GM23338 (cell line): ENCODE measurements at regions not wholly inside any gene's neighbourhood (a gene's known extent, or its start where the extent isn't known, plus 50 kb on each side); places are given as distances from the start of the nearest gene placed in this dataset.

ENCODE experiments used
- ATAC-seq: fragments of 200-7000 bp; cut with Tn5 transposase; 3 replicates; pipeline ENCODE4 v1.9.1; 2020
- DNase-seq: peaks from one replicate; pipeline ENCODE4 v3.0.0-alpha.2; 2015; ENCODE audit warnings: low spot score
- H2AFZ ChIP-seq: fragments of 200-600 bp; sonication (generic); 2 replicates; pipeline ENCODE4 v1.8.0; 2016; ENCODE audit warnings: antibody characterized with exemption, mild to moderate bottlenecking, moderate library complexity
- H3F3A ChIP-seq: fragments of 200-600 bp; sonication (generic); replicated peaks from 2 replicates; pipeline ENCODE4 v1.8.0; 2017; ENCODE audit warnings: antibody characterized with exemption, mixed run types, low read depth
- H3K27ac ChIP-seq: fragments of 200-600 bp; sonication (generic); 2 replicates; pipeline ENCODE4 v1.6.1; 2016; ENCODE audit warnings: low read depth
- H3K27me3 ChIP-seq: fragments of 200-600 bp; sonication (generic); 2 replicates; pipeline ENCODE4 v1.8.0; 2016; ENCODE audit warnings: mild to moderate bottlenecking, mixed run types, moderate library complexity; ENCODE audit not compliant: insufficient read depth
- H3K36me3 ChIP-seq: fragments of 200-600 bp; sonication (generic); 2 replicates; pipeline ENCODE4 v1.8.0; 2016; ENCODE audit warnings: mild to moderate bottlenecking; ENCODE audit not compliant: insufficient read depth
- H3K4me1 ChIP-seq: fragments of 200-600 bp; sonication (generic); 2 replicates; pipeline ENCODE4 v1.8.0; 2016; ENCODE audit warnings: mild to moderate bottlenecking, moderate library complexity; ENCODE audit not compliant: insufficient read depth
- H3K4me2 ChIP-seq: fragments of 200-600 bp; sonication (generic); 2 replicates; pipeline ENCODE4 v1.7.1; 2017; ENCODE audit warnings: mixed run types
- H3K4me3 ChIP-seq: fragments of 200-600 bp; sonication (generic); 2 replicates; pipeline ENCODE4 v1.6.1; 2016; ENCODE audit warnings: mixed run types
- H3K79me2 ChIP-seq: fragments of 200-600 bp; sonication (generic); replicated peaks from 2 replicates; pipeline ENCODE4 v1.8.0; 2017; ENCODE audit warnings: mild to moderate bottlenecking; ENCODE audit not compliant: insufficient read depth
- H3K9me2 ChIP-seq: fragments of 200-600 bp; sonication (generic); 2 replicates; pipeline ENCODE4 v1.8.0; 2017; ENCODE audit not compliant: insufficient read depth
- H4K20me1 ChIP-seq: fragments of 200-600 bp; sonication (generic); replicated peaks from 2 replicates; pipeline ENCODE4 v1.8.0; 2017; ENCODE audit warnings: mild to moderate bottlenecking; ENCODE audit not compliant: insufficient read depth
- H3K27ac Mint-ChIP-seq: 2 replicates; pipeline ENCODE4 v1.8.0; 2020; ENCODE audit warnings: inconsistent platforms, mild to moderate bottlenecking, moderate library complexity, mixed read lengths
- H3K27me3 Mint-ChIP-seq: 3 replicates; pipeline ENCODE4 v1.8.0; 2022; ENCODE audit warnings: low read depth, mild to moderate bottlenecking, moderate library complexity, mixed read lengths, inconsistent platforms; ENCODE audit not compliant: insufficient read depth, poor library complexity
- H3K36me3 Mint-ChIP-seq: 3 replicates; pipeline ENCODE4 v1.8.0; 2021; ENCODE audit warnings: low read depth, mild to moderate bottlenecking, inconsistent platforms, moderate library complexity, mixed read lengths
- H3K4me1 Mint-ChIP-seq: 3 replicates; pipeline ENCODE4 v1.8.0; 2020; ENCODE audit warnings: mild to moderate bottlenecking, inconsistent platforms, mixed read lengths
- H3K4me3 Mint-ChIP-seq: 3 replicates; pipeline ENCODE4 v1.8.0; 2021; ENCODE audit warnings: moderate library complexity, mild to moderate bottlenecking, inconsistent platforms, mixed read lengths
- H3K9me3 Mint-ChIP-seq: 3 replicates; pipeline ENCODE4 v1.8.0; 2020; ENCODE audit warnings: moderate library complexity, mild to moderate bottlenecking, inconsistent platforms, mixed read lengths
- CTCF ChIP-seq, 2 experiments: fragments of 200-600 bp in 1 of 2; sonication (generic) in 1 of 2; conservative IDR thresholded peaks; 2 replicates each; pipeline versions ENCODE4 v1.5.1 to v1.6.1; 2016 to 2017; ENCODE audit warnings: antibody characterized with exemption in 2 of 2, low read depth in 2 of 2, mild to moderate bottlenecking in 2 of 2, moderate library complexity in 1 of 2
- EZH2 ChIP-seq: fragments of 200-600 bp; sonication (generic); IDR thresholded peaks from one replicate; pipeline ENCODE4 v1.8.0; 2017; ENCODE audit warnings: antibody characterized with exemption, mild to moderate bottlenecking, low read depth; ENCODE audit not compliant: unreplicated experiment
- EZH2phosphoT487 ChIP-seq: fragments of 200-600 bp; sonication (generic); IDR thresholded peaks from one replicate; pipeline ENCODE4 v1.8.1; 2018; ENCODE audit warnings: antibody characterized with exemption; ENCODE audit not compliant: unreplicated experiment
- JUNB ChIP-seq: IDR thresholded peaks from one replicate; pipeline ENCODE4 v1.6.1; 2016; ENCODE audit warnings: antibody characterized with exemption; ENCODE audit not compliant: unreplicated experiment
- NANOG ChIP-seq: IDR thresholded peaks from 2 replicates; pipeline ENCODE4 v1.6.1; 2016; ENCODE audit warnings: antibody characterized with exemption, borderline replicate concordance
- POLR2AphosphoS5 ChIP-seq: IDR thresholded peaks from 2 replicates; pipeline ENCODE4 v1.6.1; 2016; ENCODE audit warnings: antibody characterized with exemption, low read depth
- STAT1 ChIP-seq: IDR thresholded peaks from one replicate; pipeline ENCODE4 v1.6.1; 2016; ENCODE audit warnings: antibody characterized with exemption; ENCODE audit not compliant: unreplicated experiment
- ZNF114 ChIP-seq: fragments of 250-450 bp; sonication (Bioruptor Pico); IDR thresholded peaks from 2 replicates; pipeline ENCODE4 v1.5.0; 2020; ENCODE audit warnings: mild to moderate bottlenecking, moderate library complexity
- ZNF331 ChIP-seq: fragments of 250-450 bp; sonication (Bioruptor Pico); IDR thresholded peaks from 2 replicates; pipeline ENCODE4 v1.5.0; 2020; ENCODE audit warnings: low read depth, mild to moderate bottlenecking, moderate library complexity
- TF ChIP-seq, protein P1 (sequence below): IDR thresholded peaks from 2 replicates; pipeline ENCODE4 v1.6.1; 2016; ENCODE audit warnings: antibody characterized with exemption
- TF ChIP-seq, protein P2 (sequence below): fragments of 250-450 bp; sonication (Bioruptor Pico); IDR thresholded peaks from 2 replicates; pipeline ENCODE4 v1.5.0; 2020; ENCODE audit warnings: mild to moderate bottlenecking, moderate library complexity

GRCh38 chr10:78535716-78536218 is 502.1 kb downstream of the RPS24 start:
- Histone ChIP-seq H3K4me3 (no peak overlapping the region), H3K79me2 (no peaks in the 10 kb centered on the region), H3K36me3 (no peaks in the 10 kb centered on the region), H3K4me1 (no peaks in the 10 kb centered on the region), H3K9me2 (peaks cover 4% of the 10 kb centered on the region; the same call in 1 of the 2 replicates), H3F3A (no peaks in the 10 kb centered on the region), H3K27me3 (no peaks in the 10 kb centered on the region), H2AFZ (no peak overlapping the region), H4K20me1 (no peaks in the 10 kb centered on the region), H3K4me2 (no peak overlapping the region), H3K27ac (no peak overlapping the region)
- Mint-ChIP-seq H3K9me3 (peaks cover 9% of the 10 kb centered on the region), H3K4me1 (0 out of 3 replicates have a peak, but pooled peaks cover 2% of the 10 kb centered on the region), H3K27me3 (peaks cover under 1% of the 10 kb centered on the region), H3K36me3 (peaks cover 8% of the 10 kb centered on the region; the same call in 1 of the 3 replicates), H3K27ac (no peak overlapping the region), H3K4me3 (no peak overlapping the region)
- TF ChIP-seq, protein P1, sequence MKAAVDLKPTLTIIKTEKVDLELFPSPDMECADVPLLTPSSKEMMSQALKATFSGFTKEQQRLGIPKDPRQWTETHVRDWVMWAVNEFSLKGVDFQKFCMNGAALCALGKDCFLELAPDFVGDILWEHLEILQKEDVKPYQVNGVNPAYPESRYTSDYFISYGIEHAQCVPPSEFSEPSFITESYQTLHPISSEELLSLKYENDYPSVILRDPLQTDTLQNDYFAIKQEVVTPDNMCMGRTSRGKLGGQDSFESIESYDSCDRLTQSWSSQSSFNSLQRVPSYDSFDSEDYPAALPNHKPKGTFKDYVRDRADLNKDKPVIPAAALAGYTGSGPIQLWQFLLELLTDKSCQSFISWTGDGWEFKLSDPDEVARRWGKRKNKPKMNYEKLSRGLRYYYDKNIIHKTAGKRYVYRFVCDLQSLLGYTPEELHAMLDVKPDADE, result no peak
- no peak for TF ChIP-seq NANOG
- no peak for TF ChIP-seq POLR2AphosphoS5
- no peak for TF ChIP-seq EZH2phosphoT487
- no peak for TF ChIP-seq CTCF (conservative IDR thresholded peaks at IDR 0.05; ENCODE audit: low read depth in 2 of 2)
- no peak for TF ChIP-seq ZNF114 (CRISPR knock-in tag)
- TF ChIP-seq, protein P2, sequence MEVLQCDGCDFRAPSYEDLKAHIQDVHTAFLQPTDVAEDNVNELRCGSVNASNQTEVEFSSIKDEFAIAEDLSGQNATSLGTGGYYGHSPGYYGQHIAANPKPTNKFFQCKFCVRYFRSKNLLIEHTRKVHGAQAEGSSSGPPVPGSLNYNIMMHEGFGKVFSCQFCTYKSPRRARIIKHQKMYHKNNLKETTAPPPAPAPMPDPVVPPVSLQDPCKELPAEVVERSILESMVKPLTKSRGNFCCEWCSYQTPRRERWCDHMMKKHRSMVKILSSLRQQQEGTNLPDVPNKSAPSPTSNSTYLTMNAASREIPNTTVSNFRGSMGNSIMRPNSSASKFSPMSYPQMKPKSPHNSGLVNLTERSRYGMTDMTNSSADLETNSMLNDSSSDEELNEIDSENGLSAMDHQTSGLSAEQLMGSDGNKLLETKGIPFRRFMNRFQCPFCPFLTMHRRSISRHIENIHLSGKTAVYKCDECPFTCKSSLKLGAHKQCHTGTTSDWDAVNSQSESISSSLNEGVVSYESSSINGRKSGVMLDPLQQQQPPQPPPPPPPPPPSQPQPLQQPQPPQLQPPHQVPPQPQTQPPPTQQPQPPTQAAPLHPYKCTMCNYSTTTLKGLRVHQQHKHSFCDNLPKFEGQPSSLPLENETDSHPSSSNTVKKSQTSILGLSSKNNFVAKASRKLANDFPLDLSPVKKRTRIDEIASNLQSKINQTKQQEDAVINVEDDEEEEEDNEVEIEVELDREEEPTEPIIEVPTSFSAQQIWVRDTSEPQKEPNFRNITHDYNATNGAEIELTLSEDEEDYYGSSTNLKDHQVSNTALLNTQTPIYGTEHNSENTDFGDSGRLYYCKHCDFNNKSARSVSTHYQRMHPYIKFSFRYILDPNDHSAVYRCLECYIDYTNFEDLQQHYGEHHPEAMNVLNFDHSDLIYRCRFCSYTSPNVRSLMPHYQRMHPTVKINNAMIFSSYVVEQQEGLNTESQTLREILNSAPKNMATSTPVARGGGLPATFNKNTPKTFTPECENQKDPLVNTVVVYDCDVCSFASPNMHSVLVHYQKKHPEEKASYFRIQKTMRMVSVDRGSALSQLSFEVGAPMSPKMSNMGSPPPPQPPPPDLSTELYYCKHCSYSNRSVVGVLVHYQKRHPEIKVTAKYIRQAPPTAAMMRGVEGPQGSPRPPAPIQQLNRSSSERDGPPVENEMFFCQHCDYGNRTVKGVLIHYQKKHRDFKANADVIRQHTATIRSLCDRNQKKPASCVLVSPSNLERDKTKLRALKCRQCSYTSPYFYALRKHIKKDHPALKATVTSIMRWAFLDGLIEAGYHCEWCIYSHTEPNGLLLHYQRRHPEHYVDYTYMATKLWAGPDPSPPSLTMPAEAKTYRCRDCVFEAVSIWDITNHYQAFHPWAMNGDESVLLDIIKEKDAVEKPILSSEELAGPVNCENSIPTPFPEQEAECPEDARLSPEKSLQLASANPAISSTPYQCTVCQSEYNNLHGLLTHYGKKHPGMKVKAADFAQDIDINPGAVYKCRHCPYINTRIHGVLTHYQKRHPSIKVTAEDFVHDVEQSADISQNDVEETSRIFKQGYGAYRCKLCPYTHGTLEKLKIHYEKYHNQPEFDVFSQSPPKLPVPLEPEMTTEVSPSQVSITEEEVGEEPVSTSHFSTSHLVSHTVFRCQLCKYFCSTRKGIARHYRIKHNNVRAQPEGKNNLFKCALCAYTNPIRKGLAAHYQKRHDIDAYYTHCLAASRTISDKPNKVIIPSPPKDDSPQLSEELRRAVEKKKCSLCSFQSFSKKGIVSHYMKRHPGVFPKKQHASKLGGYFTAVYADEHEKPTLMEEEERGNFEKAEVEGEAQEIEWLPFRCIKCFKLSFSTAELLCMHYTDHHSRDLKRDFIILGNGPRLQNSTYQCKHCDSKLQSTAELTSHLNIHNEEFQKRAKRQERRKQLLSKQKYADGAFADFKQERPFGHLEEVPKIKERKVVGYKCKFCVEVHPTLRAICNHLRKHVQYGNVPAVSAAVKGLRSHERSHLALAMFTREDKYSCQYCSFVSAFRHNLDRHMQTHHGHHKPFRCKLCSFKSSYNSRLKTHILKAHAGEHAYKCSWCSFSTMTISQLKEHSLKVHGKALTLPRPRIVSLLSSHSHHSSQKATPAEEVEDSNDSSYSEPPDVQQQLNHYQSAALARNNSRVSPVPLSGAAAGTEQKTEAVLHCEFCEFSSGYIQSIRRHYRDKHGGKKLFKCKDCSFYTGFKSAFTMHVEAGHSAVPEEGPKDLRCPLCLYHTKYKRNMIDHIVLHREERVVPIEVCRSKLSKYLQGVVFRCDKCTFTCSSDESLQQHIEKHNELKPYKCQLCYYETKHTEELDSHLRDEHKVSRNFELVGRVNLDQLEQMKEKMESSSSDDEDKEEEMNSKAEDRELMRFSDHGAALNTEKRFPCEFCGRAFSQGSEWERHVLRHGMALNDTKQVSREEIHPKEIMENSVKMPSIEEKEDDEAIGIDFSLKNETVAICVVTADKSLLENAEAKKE, result no peak
- TF ChIP-seq STAT1, result no peak
- TF ChIP-seq EZH2, result no peak
- TF ChIP-seq JUNB, result no peak
- no peak for TF ChIP-seq ZNF331 (CRISPR knock-in tag)
- no peak for DNase-seq
- ATAC-seq, result no peak
